ENCODE measurements at regions not wholly inside any gene's neighbourhood (a gene's known extent, or its start where the extent isn't known, plus 50 kb on each side); places are given as distances from the start of the nearest gene placed in this dataset.

DNA sequence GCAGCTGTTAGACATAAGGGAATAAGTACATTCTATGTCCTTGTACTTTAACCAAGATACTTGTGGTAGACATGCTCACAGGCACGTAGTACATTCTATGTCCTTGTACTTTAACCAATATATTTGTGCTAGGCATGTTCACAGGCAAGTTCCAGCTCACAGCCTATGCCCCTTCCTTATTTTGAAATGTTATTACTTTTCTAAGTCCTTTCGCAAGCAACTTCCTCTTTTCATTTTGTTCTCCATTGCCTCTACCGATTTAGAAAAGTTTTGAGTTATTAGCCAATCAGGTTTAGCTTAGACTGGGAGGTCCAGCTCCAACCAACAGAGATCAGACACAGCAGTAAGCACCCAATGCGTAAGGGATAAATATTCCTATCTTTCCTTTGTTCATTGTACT lies 60.1 kb upstream of the NUDT7 start:
- DNase-seq (ENCODE audit: low read depth), result no peak

DNA sequence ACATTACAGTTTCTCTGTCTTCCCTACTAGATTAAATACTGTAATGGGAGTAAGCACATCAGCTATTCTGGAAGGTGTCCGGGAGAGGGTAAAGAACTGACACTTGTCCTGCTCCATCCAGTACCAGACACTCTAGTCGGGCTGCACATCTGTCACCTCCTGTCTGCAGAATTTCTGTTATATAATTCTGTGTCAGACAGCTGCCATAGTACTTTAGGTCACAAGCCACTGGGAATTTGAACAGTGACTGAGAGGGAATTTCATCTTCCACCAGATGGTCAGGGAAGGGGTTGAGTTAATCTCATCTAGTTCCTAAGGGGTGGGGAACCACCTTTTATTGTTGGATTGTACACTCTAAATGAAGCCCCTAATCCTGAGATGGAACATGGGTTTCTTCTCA lies 58.6 kb upstream of the NUDT7 start:
- DNase-seq (ENCODE audit: low read depth), result no peak

DNA sequence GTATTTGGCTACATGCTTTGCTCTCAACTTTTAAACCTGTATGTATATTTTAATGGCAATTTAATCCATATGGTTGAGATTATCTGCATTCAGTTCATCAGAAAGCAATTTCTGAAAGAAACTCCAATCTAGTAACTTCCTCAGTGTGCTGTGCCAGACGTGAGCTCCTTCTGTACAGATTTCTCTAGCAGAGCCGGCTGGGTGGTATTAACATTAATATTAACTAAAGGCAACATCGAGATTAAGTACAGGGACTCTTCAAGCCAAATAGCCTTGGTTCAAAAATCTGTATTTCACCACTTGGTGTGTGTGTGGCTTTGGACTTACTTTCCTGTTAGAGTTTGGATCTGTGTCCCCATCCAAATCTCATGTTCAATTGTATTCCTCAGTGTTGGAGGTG lies 55.5 kb upstream of the NUDT7 start:
- no peak for DNase-seq (ENCODE audit: low read depth)

DNA sequence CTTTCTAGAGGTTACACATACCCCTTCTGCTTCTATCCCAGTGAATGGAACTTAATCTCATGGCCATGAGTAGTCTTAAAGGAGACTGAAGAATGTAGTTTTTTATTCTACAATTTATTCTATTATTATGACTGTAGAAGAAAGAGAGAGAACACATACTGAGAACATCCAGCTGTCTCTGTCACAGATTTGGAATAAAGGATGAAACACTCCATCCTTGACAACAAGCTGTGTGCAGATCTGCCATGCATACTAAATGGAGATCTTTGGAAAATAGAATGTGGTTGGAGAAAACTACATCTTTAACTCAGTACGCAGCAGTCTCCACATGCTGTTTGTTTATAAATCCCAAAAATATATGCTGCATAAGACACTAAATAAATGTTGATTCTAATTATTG lies 54.1 kb upstream of the NUDT7 start:
- no peak for DNase-seq (ENCODE audit: low read depth)

DNA sequence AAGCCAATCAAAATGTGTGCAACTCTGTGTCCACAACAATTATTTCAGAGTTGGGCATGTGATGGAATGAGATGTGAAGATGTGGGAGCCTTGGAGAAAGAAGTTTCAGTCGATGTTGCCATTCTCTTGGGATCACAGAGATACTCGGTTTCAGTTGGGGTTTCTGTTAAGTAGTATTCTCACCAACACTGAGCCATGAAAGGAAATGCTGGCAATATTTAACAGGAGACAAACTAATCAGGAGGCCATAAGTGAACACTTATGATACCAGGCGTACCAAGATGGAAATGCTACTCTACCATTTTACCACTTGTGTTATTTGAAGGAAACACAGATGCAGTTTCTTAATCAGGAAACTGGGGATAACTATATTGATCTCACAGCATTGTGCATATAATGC lies 53.3 kb upstream of the NUDT7 start:
- no peak for DNase-seq (ENCODE audit: low read depth)
